GM12891 (cell line): ENCODE measurements at regions not wholly inside any gene's neighbourhood (a gene's known extent, or its start where the extent isn't known, plus 50 kb on each side); places are given as distances from the start of the nearest gene placed in this dataset.

Source experiments
- DNase-seq: peaks from one replicate; pipeline ENCODE4 v3.0.0; 2011; ENCODE audit warnings: low spot score; ENCODE audit not compliant: insufficient read length
- FAIRE-seq: peaks from 2 replicates; lab custom pipeline; 2011; peaks lifted over from hg19 to GRCh38; lab: Jason Lieb, UNC
- PAX5 ChIP-seq: IDR thresholded peaks from 2 replicates; pipeline ENCODE4 v1.6.1; 2011; ENCODE audit warnings: low read length, moderate library complexity, mild to moderate bottlenecking; ENCODE audit not compliant: insufficient read depth, severe bottlenecking
- POLR2A ChIP-seq: IDR thresholded peaks from 2 replicates; pipeline ENCODE4 v1.6.1; 2011; ENCODE audit warnings: low read depth, low read length, control low read depth
- POLR2AphosphoS5 ChIP-seq: IDR thresholded peaks from 2 replicates; pipeline ENCODE4 v1.6.1; 2011; ENCODE audit warnings: low read depth, low read length, control low read depth
- POU2F2 ChIP-seq: IDR thresholded peaks from 2 replicates; pipeline ENCODE4 v1.6.1; 2011; ENCODE audit warnings: low read depth, mild to moderate bottlenecking, control low read depth, low read length, moderate library complexity
- SPI1 ChIP-seq: IDR thresholded peaks from 2 replicates; pipeline ENCODE4 v1.6.1; 2011; ENCODE audit warnings: low read depth, low read length, control low read depth
- TAF1 ChIP-seq: IDR thresholded peaks from 2 replicates; pipeline ENCODE4 v1.6.1; 2011; ENCODE audit warnings: low read depth, low read length, control low read depth

GRCh38 chr13:22126433-22127021, 455.7 kb downstream of the FGF9 start:
- DNase-seq, result no peak
- peak; percentile 55; the same call in 1 of the 2 replicates for TF ChIP-seq SPI1
- no peak for TF ChIP-seq POLR2A
- FAIRE-seq, result peak; percentile 28

- FAIRE-seq, result peak; percentile 83
- no peak for DNase-seq
- TF ChIP-seq TAF1 (no peak), POLR2AphosphoS5 (no peak), PAX5 (no peak), POLR2A (no peak), SPI1 (no peak), POU2F2 (no peak)
These were observed 456.6 kb downstream of the FGF9 start for GRCh38 chr13:22127277-22128164.

GRCh38 chr13:22128441-22129408, 457.9 kb downstream of the FGF9 start:
- no peak for DNase-seq
- TF ChIP-seq POLR2A (no peak), POLR2AphosphoS5 (no peak), SPI1 (no peak), PAX5 (no peak), POU2F2 (no peak), TAF1 (no peak)
- FAIRE-seq, result no peak

- no peak for TF ChIP-seq TAF1
- no peak for TF ChIP-seq SPI1
- no peak for TF ChIP-seq POLR2A
- TF ChIP-seq POU2F2, result no peak
- TF ChIP-seq PAX5, result no peak
- no peak for TF ChIP-seq POLR2AphosphoS5
- no peak for DNase-seq
- FAIRE-seq, result no peak
These were observed 459.4 kb downstream of the FGF9 start for GRCh38 chr13:22130254-22130653.

- no peak for DNase-seq
- FAIRE-seq, result no peak
- TF ChIP-seq POLR2AphosphoS5 (no peak), SPI1 (no peak), POLR2A (no peak), TAF1 (no peak), POU2F2 (no peak)
These were observed 463.4 kb downstream of the FGF9 start for GRCh38 chr13:22134261-22134660.

- DNase-seq, result no peak
- FAIRE-seq, result no peak
- TF ChIP-seq TAF1 (no peak), POU2F2 (no peak), SPI1 (no peak), POLR2AphosphoS5 (no peak), POLR2A (no peak), PAX5 (no peak)
These were observed 464.6 kb downstream of the FGF9 start for GRCh38 chr13:22135446-22135845.

- FAIRE-seq, result no peak
- no peak for DNase-seq
- TF ChIP-seq POLR2AphosphoS5 (no peak), SPI1 (peak; percentile 26; the same call in 1 of the 2 replicates), PAX5 (no peak)
These were observed 466.6 kb downstream of the FGF9 start for GRCh38 chr13:22137361-22138050.

GRCh38 chr13:22138947-22139346, 468.1 kb downstream of the FGF9 start:
- no peak for TF ChIP-seq TAF1
- TF ChIP-seq POLR2AphosphoS5, result no peak
- no peak for TF ChIP-seq PAX5
- TF ChIP-seq POLR2A, result no peak
- TF ChIP-seq POU2F2, result no peak
- TF ChIP-seq SPI1, result no peak
- FAIRE-seq (no peak), DNase-seq (no peak)

GRCh38 chr13:22141716-22142115, 470.8 kb downstream of the FGF9 start:
- FAIRE-seq, result no peak
- no peak for DNase-seq
- TF ChIP-seq POLR2AphosphoS5, result no peak
- no peak for TF ChIP-seq TAF1
- TF ChIP-seq POU2F2, result no peak
- no peak for TF ChIP-seq SPI1
- no peak for TF ChIP-seq POLR2A
- TF ChIP-seq PAX5, result no peak
